ENCODE measurements at regions not wholly inside any gene's neighbourhood (a gene's known extent, or its start where the extent isn't known, plus 50 kb on each side); places are given as distances from the start of the nearest gene placed in this dataset.
"Not testable (repeated sequence)": the region's sequence is repeated elsewhere in the genome, so short reads cannot be mapped to it uniquely, and the experiment has no call there.

DNA sequence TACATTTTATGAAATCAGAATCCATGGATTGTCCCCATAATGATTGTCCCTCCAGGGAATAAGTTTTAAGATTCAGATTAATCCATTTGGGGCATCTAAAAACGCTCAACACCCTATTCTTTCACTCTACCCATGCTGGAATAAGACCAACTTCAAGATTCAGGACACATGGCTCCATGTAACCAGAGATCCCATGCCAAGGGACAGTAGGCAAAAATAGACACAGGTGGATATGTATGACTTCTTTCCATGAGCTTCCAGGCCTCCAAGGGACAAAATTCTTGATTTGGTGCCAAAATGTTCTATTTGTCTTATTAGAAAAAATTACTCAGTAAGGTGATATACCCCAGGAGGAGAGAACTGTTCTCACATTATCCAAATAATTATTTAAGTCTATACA is 178.8 kb downstream of the NRIP1 start:
- Histone ChIP-seq H3K4me3 (ENCODE audit: low read length) (no peak overlapping the region), H3K4me1 (ENCODE audit: low read length) (peaks cover under 1% of the 10 kb centered on the region; the same call in 1 of the 2 replicates), H3K79me2 (ENCODE audit: low read length) (no peaks in the 10 kb centered on the region), H3K4me2 (ENCODE audit: low read length) (no peak overlapping the region), H3K36me3 (replicated peaks; ENCODE audit: low read depth, low read length) (no peaks in the 10 kb centered on the region), H3K9me3 (ENCODE audit: insufficient read depth, low read length) (no peaks in the 10 kb centered on the region), H2AFZ (ENCODE audit: low read depth, low read length) (no peak overlapping the region), H3K27ac (ENCODE audit: low read length) (no peak overlapping the region), H4K20me1 (ENCODE audit: insufficient read depth, low read length) (no peaks in the 10 kb centered on the region), H3K9ac (ENCODE audit: low read length) (no peak overlapping the region), H3K27me3 (ENCODE audit: low read depth, low read length) (no peaks in the 10 kb centered on the region)
- TF ChIP-seq CTCF (IDR thresholded peaks at IDR 0.05; ENCODE audit: low read depth, low read length) (no peak), EZH2phosphoT487 (IDR thresholded peaks at IDR 0.05; ENCODE audit: low read depth) (no peak)

DNA sequence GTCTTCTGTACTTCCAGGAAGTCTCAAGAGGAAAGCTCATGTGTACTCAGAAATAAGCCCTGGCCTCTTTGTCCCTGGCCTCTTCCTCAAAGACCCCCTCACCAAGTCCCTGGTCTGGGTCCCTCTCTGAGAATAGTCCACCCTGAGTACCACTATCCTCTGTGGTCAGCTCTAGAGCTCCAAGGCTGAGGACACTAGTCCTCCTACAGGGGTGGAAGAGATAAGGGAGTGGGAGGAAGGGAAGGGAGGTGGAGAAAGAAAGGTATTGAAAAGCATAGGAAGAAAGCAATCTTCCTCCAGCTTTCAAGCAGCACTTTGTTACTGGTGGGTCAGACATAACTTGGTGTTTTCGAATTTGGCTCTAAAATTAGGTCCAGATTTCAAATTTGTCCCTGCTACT is 181.4 kb downstream of the NRIP1 start:
- H3K79me2 ChIP-seq (ENCODE audit: low read length): no peaks in the 10 kb centered on the region
- H2AFZ ChIP-seq (ENCODE audit: low read depth, low read length): no peak overlapping the region
- H3K4me3 ChIP-seq (ENCODE audit: low read length): no peak overlapping the region
- H3K9ac ChIP-seq (ENCODE audit: low read length): no peak overlapping the region
- no peaks in the 10 kb centered on the region for H3K36me3 ChIP-seq (replicated peaks; ENCODE audit: low read depth, low read length)
- peaks cover 27% of the 10 kb centered on the region for H3K4me1 ChIP-seq (ENCODE audit: low read length)
- no peak overlapping the region for H3K4me2 ChIP-seq (ENCODE audit: low read length)
- H4K20me1 ChIP-seq (ENCODE audit: insufficient read depth, low read length): no peaks in the 10 kb centered on the region
- no peak overlapping the region for H3K27ac ChIP-seq (ENCODE audit: low read length)
- H3K9me3 ChIP-seq (ENCODE audit: insufficient read depth, low read length): 0 out of 2 replicates have a peak, but pooled peaks cover 1% of the 10 kb centered on the region
- TF ChIP-seq EZH2phosphoT487 (IDR thresholded peaks at IDR 0.05; ENCODE audit: low read depth): no peak
- TF ChIP-seq CTCF (IDR thresholded peaks at IDR 0.05; ENCODE audit: low read depth, low read length): no peak
- H3K27me3 ChIP-seq (ENCODE audit: low read depth, low read length): no peaks in the 10 kb centered on the region

DNA sequence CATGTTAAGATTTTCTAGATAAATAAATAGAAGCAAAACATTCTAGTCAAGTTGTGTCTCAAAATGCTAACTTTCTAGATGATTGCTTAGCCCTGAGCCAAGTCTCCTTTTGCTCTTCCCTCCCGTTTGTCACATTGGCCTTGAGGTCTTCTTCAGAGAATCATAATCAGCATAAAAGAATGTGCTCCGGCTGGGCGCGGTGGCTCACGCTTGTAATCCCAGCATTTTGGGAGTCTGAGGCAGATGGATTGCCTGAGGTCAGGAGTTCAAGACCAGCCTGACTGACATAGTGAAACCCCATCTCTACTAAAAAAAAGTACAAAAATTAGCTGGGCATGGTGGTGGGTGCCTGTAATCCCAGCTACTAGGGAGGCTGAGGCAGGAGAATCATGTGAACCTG is 182.3 kb downstream of the NRIP1 start:
- H3K36me3 ChIP-seq (replicated peaks; ENCODE audit: low read depth, low read length); H3K4me3 ChIP-seq (ENCODE audit: low read length); H4K20me1 ChIP-seq (ENCODE audit: insufficient read depth, low read length); H3K27me3 ChIP-seq (ENCODE audit: low read depth, low read length); H2AFZ ChIP-seq (ENCODE audit: low read depth, low read length); H3K27ac ChIP-seq (ENCODE audit: low read length); H3K9ac ChIP-seq (ENCODE audit: low read length); H3K79me2 ChIP-seq (ENCODE audit: low read length); H3K4me2 ChIP-seq (ENCODE audit: low read length); H3K9me3 ChIP-seq (ENCODE audit: insufficient read depth, low read length): not testable (repeated sequence)
- peaks cover 35% of the 10 kb centered on the region for H3K4me1 ChIP-seq (ENCODE audit: low read length)

DNA sequence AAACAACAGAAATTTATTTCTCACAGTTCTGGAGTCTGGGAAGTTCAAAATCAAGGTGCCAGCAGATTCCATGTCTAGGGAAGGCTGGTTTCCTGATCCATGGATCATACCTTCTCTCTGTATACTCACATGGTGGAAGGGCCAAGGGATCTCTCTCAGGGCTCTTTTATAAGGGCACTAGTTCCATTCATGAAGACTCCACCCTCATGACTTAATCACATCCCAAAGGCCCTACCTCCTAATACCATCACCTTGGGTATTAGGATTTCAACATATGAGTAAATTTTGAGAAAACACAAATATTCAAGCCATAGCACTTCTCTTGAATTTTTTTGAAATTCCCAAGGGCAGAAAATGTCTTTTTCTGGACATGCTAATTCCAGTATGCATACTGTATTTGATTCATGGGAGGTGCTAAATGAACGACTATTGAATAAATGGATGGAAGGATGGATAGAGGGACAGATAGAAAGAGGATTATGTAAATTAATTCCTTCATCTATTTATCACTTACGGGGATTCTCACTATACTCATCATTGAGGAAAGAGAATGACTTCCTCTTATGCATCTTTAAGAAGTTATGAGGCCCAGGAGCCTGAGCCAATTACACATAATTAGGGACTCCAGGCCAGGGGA is 182.8 kb downstream of the NRIP1 start:
- Histone ChIP-seq H3K79me2 (ENCODE audit: low read length) (no peaks in the 10 kb centered on the region), H3K9ac (ENCODE audit: low read length) (no peak overlapping the region), H3K9me3 (ENCODE audit: insufficient read depth, low read length) (0 out of 2 replicates have a peak, but pooled peaks cover 2% of the 10 kb centered on the region), H3K4me1 (ENCODE audit: low read length) (peaks cover 41% of the 10 kb centered on the region), H4K20me1 (ENCODE audit: insufficient read depth, low read length) (no peaks in the 10 kb centered on the region), H3K4me2 (ENCODE audit: low read length) (no peak overlapping the region), H3K27me3 (ENCODE audit: low read depth, low read length) (no peaks in the 10 kb centered on the region), H3K36me3 (replicated peaks; ENCODE audit: low read depth, low read length) (no peaks in the 10 kb centered on the region), H3K4me3 (ENCODE audit: low read length) (no peak overlapping the region), H3K27ac (ENCODE audit: low read length) (no peak overlapping the region), H2AFZ (ENCODE audit: low read depth, low read length) (no peak overlapping the region)
- TF ChIP-seq CTCF (IDR thresholded peaks at IDR 0.05; ENCODE audit: low read depth, low read length) (no peak), EZH2phosphoT487 (IDR thresholded peaks at IDR 0.05; ENCODE audit: low read depth) (no peak)

Data from OCI-LY3 (cell line).